Endothelial cell of umbilical vein (primary cell): ENCODE measurements at regions not wholly inside any gene's neighbourhood (a gene's known extent, or its start where the extent isn't known, plus 50 kb on each side); places are given as distances from the start of the nearest gene placed in this dataset.

Experiments used
- BruUV-seq: library from RNA; stranded (reverse); fragments of 400-500 nt; replicated peaks from 2 replicates; lab custom pipeline; 2021; lab: Mats Ljungman, UMichigan
- CTCF ChIA-PET: fragments of 300-600, 350-600 bp; sonication (Branson Sonifier 250); formaldehyde crosslinking; loops from one replicate; lab custom pipeline; 2021; ENCODE audit warnings: antibody characterized with exemption, inconsistent platforms; lab: Charles Lee
- POLR2A ChIA-PET: fragments of 300-600, 350-600 bp; sonication (Branson Sonifier 250); formaldehyde crosslinking; loops from one replicate; lab custom pipeline; 2021; ENCODE audit warnings: antibody characterized with exemption, inconsistent platforms; lab: Charles Lee
- DNase-seq: peaks from one replicate; pipeline ENCODE4 v3.0.0-alpha.2; 2011; ENCODE audit warnings: low read depth, low spot score
- FAIRE-seq: peaks from 2 replicates; lab custom pipeline; 2011; peaks lifted over from hg19 to GRCh38; lab: Jason Lieb, UNC
- H2AFZ ChIP-seq: 2 replicates; pipeline ENCODE4 v1.6.0; 2012; ENCODE audit warnings: low read depth, low read length, control low read depth, inconsistent platforms
- H3K27ac ChIP-seq: 2 replicates; pipeline ENCODE4 v1.5.1; 2011; ENCODE audit warnings: low read depth, mild to moderate bottlenecking, control low read depth, low read length, moderate library complexity; ENCODE audit not compliant: insufficient read depth
- H3K27me3 ChIP-seq, 2 experiments: 2 replicates each; pipeline versions ENCODE4 v1.6.0 to v1.6.1; 2011; ENCODE audit warnings: low read length in 2 of 2, mixed read lengths in 1 of 2; ENCODE audit not compliant: control insufficient read depth in 2 of 2, insufficient read depth in 2 of 2
- H3K36me3 ChIP-seq, 2 experiments: 2 replicates in 1 of 2; 3 replicates in 1 of 2; pipeline ENCODE4 v1.5.1; 2011; ENCODE audit warnings: low read length in 2 of 2, mild to moderate bottlenecking in 1 of 2, moderate library complexity in 1 of 2; ENCODE audit not compliant: control insufficient read depth in 2 of 2, insufficient read depth in 2 of 2; ENCODE audit errors: extremely low read depth in 1 of 2
- H3K4me1 ChIP-seq: 3 replicates; pipeline ENCODE4 v1.5.1; 2011; ENCODE audit warnings: mild to moderate bottlenecking, low read length; ENCODE audit not compliant: control insufficient read depth, insufficient read depth; ENCODE audit errors: extremely low read depth
- H3K4me2 ChIP-seq: 2 replicates; pipeline ENCODE4 v1.6.1; 2011; ENCODE audit warnings: low read length, control low read depth, mixed read lengths; ENCODE audit not compliant: insufficient read depth
- H3K4me3 ChIP-seq, 3 experiments: fragments of 200-600 bp in 1 of 3; sonication (generic), shearing (Covaris generic) in 1 of 3; replicated peaks in 1 of 3; 2 replicates each; pipeline ENCODE4 v1.5.1; 2011 to 2016; ENCODE audit warnings: control low read depth in 3 of 3, low read length in 3 of 3, mild to moderate bottlenecking in 2 of 3, inconsistent platforms in 1 of 3, low read depth in 1 of 3, moderate library complexity in 1 of 3; ENCODE audit not compliant: insufficient read depth in 1 of 3
- H3K79me2 ChIP-seq: 2 replicates; pipeline ENCODE4 v1.6.0; 2012; ENCODE audit warnings: low read length, inconsistent platforms; ENCODE audit not compliant: control insufficient read depth, insufficient read depth
- H3K9ac ChIP-seq: replicated peaks from 2 replicates; pipeline ENCODE3; 2011; ENCODE audit warnings: low read length, control low read depth; ENCODE audit not compliant: insufficient read depth; ENCODE audit errors: extremely low read depth
- H3K9me1 ChIP-seq: replicated peaks from 3 replicates; pipeline ENCODE4 v1.6.0; 2011; ENCODE audit warnings: mild to moderate bottlenecking, low read length; ENCODE audit not compliant: control insufficient read depth, insufficient read depth; ENCODE audit errors: extremely low read depth
- H3K9me3 ChIP-seq: replicated peaks from 2 replicates; pipeline ENCODE4 v1.5.1; 2012; ENCODE audit warnings: low read length, inconsistent platforms; ENCODE audit not compliant: control insufficient read depth, insufficient read depth
- H4K20me1 ChIP-seq: replicated peaks from 2 replicates; pipeline ENCODE3; 2011; ENCODE audit warnings: mild to moderate bottlenecking, low read length; ENCODE audit not compliant: control insufficient read depth, insufficient read depth; ENCODE audit errors: extremely low read depth
- CTCF ChIP-seq, 2 donors: IDR thresholded peaks; 1 replicate in 1 of 2; 2 replicates in 1 of 2; pipeline ENCODE4 v1.5.1; 2011; ENCODE audit warnings: low read length in 2 of 2, mild to moderate bottlenecking in 2 of 2, moderate library complexity in 2 of 2, control low read depth in 1 of 2, inconsistent platforms in 1 of 2, low read depth in 1 of 2; ENCODE audit not compliant: insufficient read depth in 1 of 2; ENCODE audit errors: extremely low read depth in 1 of 2
- EZH2 ChIP-seq: IDR thresholded peaks from 2 replicates; pipeline ENCODE4 v1.6.1; 2012; ENCODE audit warnings: borderline replicate concordance, low read depth, mild to moderate bottlenecking, moderate library complexity, low read length, inconsistent platforms; ENCODE audit not compliant: severe bottlenecking
- FOS ChIP-seq: IDR thresholded peaks from 2 replicates; pipeline ENCODE4 v1.6.1; 2011; ENCODE audit warnings: mild to moderate bottlenecking, low read length, moderate library complexity, borderline replicate concordance; ENCODE audit not compliant: insufficient read depth
- GATA2 ChIP-seq: IDR thresholded peaks from 2 replicates; pipeline ENCODE4 v1.7.0; 2011; ENCODE audit warnings: low read depth, mild to moderate bottlenecking, moderate library complexity, mixed read lengths, low read length; ENCODE audit not compliant: insufficient read length, insufficient read depth
- JUN ChIP-seq: IDR thresholded peaks from 2 replicates; pipeline ENCODE4 v1.6.1; 2011; ENCODE audit warnings: borderline replicate concordance, low read depth; ENCODE audit not compliant: insufficient read length, insufficient read depth
- MYC ChIP-seq: IDR thresholded peaks from one replicate; pipeline ENCODE4 v1.6.1; 2011; ENCODE audit warnings: mild to moderate bottlenecking, low read depth, low read length
- dilution Hi-C: fragments of 300-500 bp; cut with MboI; formaldehyde crosslinking; loops from one replicate; pipeline ENCODE4 v1.15.0; 2019; ENCODE audit warnings: low sequenced_read_pairs; ENCODE audit not compliant: extremely low pct_ligation_motif_present
- intact Hi-C: fragments of 100-400 bp; cut with micrococcal nuclease; formaldehyde crosslinking; loops from one replicate; pipeline ENCODE4 v1.10.0; 2022

DNA sequence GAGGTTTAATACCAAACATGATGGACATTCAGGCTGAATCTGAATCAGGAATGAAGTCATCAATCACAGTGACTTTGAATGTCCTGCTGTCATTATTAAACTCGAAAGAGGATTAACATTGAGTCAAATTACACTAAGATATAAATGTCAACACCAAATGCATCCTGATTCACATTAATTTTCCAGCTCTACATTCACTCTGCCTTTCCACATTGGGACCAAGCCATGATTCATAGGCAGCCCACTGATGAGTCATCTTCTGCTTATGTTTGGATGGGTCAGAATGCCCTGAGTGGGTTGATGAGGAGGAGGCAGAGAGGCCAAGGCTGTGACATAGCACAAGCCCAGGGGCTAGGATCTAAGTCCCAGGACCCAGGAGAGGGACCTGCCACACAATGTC lies 247.6 kb upstream of the RPS6KA3 start:
- peak; percentile 86 for FAIRE-seq
- peak; percentile 65 for DNase-seq
- ChIA-PET POLR2A (no interaction called here), CTCF (interaction anchor here (1.8 to 3.4 kb wide), 2 partner anchors 13 to 15 kb away, joined by 6 to 14 read pairs; no protein-coding TSS in a partner anchor)
- H3K27ac ChIP-seq = peak overlapping the region; percentile 35
- BruUV-seq = no TSS peak
- no peaks in the 10 kb centered on the region for H3K79me2 ChIP-seq
- intact Hi-C loops = loop anchor here (5.0 kb wide), 1 partner anchor 1013 kb away; no protein-coding TSS in a partner anchor
- H4K20me1 ChIP-seq = no peaks in the 10 kb centered on the region
- dilution Hi-C loops = no loop called here
- TF ChIP-seq EZH2 (no peak), JUN (peak; percentile 77), CTCF (IDR thresholded peaks at IDR 0.05; ENCODE audit: extremely low read depth in 1 of 2, insufficient read depth in 1 of 2, low read depth in 1 of 2, low read length in 2 of 2) (no peak), MYC (no peak), FOS (peak; percentile 85)
- no peak overlapping the region for H3K4me3 ChIP-seq
- no peaks in the 10 kb centered on the region for H3K27me3 ChIP-seq
- H3K9me1 ChIP-seq = no peaks in the 10 kb centered on the region
- H2AFZ ChIP-seq = no peak overlapping the region
- H3K9ac ChIP-seq = no peak overlapping the region
- peaks cover 53% of the 10 kb centered on the region for H3K4me1 ChIP-seq
- no peaks in the 10 kb centered on the region for H3K36me3 ChIP-seq
- no peak overlapping the region for H3K4me2 ChIP-seq
- H3K9me3 ChIP-seq = no peaks in the 10 kb centered on the region

DNA sequence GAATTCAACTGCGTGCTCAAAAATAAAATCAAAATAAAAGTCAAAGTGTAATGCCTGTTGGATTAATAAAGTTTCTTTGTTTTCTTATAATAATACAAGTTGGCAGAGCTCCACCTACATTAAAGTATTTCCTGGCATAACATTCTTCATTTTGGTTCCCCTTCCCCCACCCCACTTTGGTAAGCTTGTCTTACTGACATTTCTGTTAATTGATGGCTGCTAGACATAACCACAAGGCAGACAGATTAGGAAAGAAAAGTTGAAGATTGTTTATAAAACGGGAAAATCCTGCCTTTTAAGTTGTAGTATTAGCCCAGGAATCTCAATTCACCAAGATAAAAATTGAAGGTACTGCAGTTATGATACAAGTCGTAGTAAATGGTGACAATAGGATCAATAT lies 246.5 kb upstream of the RPS6KA3 start:
- no peaks in the 10 kb centered on the region for H3K79me2 ChIP-seq
- dilution Hi-C loops = no loop called here
- no peaks in the 10 kb centered on the region for H3K27me3 ChIP-seq
- no peaks in the 10 kb centered on the region for H3K9me1 ChIP-seq
- H3K4me3 ChIP-seq = no peak overlapping the region
- intact Hi-C loops = loop anchor here (5.0 kb wide), 1 partner anchor 1014 kb away; no protein-coding TSS in a partner anchor
- H2AFZ ChIP-seq = no peak overlapping the region
- H3K27ac ChIP-seq = no peak overlapping the region
- no peak overlapping the region for H3K9ac ChIP-seq
- H3K4me2 ChIP-seq = peak overlapping the region; percentile 17
- TF ChIP-seq EZH2 (no peak), GATA2 (no peak)
- peaks cover 53% of the 10 kb centered on the region for H3K4me1 ChIP-seq
- ChIA-PET POLR2A (no interaction called here), CTCF (interaction anchor here (1.8 to 3.4 kb wide), 2 partner anchors 14 to 17 kb away, joined by 6 to 14 read pairs; no protein-coding TSS in a partner anchor)
- no TSS peak for BruUV-seq
- H3K9me3 ChIP-seq = no peaks in the 10 kb centered on the region
- FAIRE-seq (no peak), DNase-seq (peak; percentile 28)
- no peaks in the 10 kb centered on the region for H4K20me1 ChIP-seq
- no peaks in the 10 kb centered on the region for H3K36me3 ChIP-seq
